Osteoblast (primary cell): ENCODE measurements at regions not wholly inside any gene's neighbourhood (a gene's known extent, or its start where the extent isn't known, plus 50 kb on each side); places are given as distances from the start of the nearest gene placed in this dataset.

ENCODE experiments used
- DNase-seq: peaks from one replicate; pipeline ENCODE4 v3.0.0; 2011; ENCODE audit warnings: low spot score, mixed read lengths; ENCODE audit not compliant: insufficient read length; ENCODE audit errors: missing footprints
- H2AFZ ChIP-seq: 2 replicates; pipeline ENCODE4 v1.6.0; 2011; ENCODE audit warnings: mild to moderate bottlenecking, low read length
- H3K27ac ChIP-seq: 2 replicates; pipeline ENCODE4 v1.5.1; 2011; ENCODE audit warnings: mild to moderate bottlenecking, low read depth, low read length, moderate library complexity
- H3K27me3 ChIP-seq: 2 replicates; pipeline ENCODE4 v1.6.0; 2012; ENCODE audit warnings: mild to moderate bottlenecking, control low read depth, inconsistent platforms, low read length, moderate library complexity; ENCODE audit not compliant: insufficient read depth
- H3K36me3 ChIP-seq: 2 replicates; pipeline ENCODE4 v1.5.1; 2011; ENCODE audit warnings: mild to moderate bottlenecking, low read length, control low read depth, moderate library complexity; ENCODE audit not compliant: insufficient read depth
- H3K4me1 ChIP-seq: 2 replicates; pipeline ENCODE4 v1.5.1; 2011; ENCODE audit warnings: mild to moderate bottlenecking, low read length, control low read depth, moderate library complexity; ENCODE audit not compliant: insufficient read depth
- H3K4me2 ChIP-seq: 2 replicates; pipeline ENCODE4 v1.6.0; 2011; ENCODE audit warnings: mild to moderate bottlenecking, low read length; ENCODE audit not compliant: insufficient read depth
- H3K4me3 ChIP-seq: fragments of 200-600 bp; sonication (generic); 3 replicates; pipeline ENCODE4 v1.5.1; 2012; ENCODE audit warnings: mild to moderate bottlenecking, low read length, inconsistent platforms; ENCODE audit not compliant: insufficient read depth
- H3K79me2 ChIP-seq: 2 replicates; pipeline ENCODE4 v1.6.0; 2012; ENCODE audit warnings: mild to moderate bottlenecking, low read length, control low read depth, inconsistent platforms; ENCODE audit not compliant: insufficient read depth
- H3K9me3 ChIP-seq: 2 replicates; pipeline ENCODE4 v1.5.1; 2011; ENCODE audit warnings: low read depth, low read length, control low read depth
- H4K20me1 ChIP-seq: 2 replicates; pipeline ENCODE4 v1.6.0; 2012; ENCODE audit warnings: mild to moderate bottlenecking, low read length, control low read depth; ENCODE audit not compliant: insufficient read depth
- CTCF ChIP-seq: IDR thresholded peaks from 2 replicates; pipeline ENCODE4 v1.5.1; 2011; ENCODE audit warnings: mild to moderate bottlenecking, low read depth, low read length, moderate library complexity; ENCODE audit errors: extremely low read depth

- no peak overlapping the region for H3K4me3 ChIP-seq
- H3K27me3 ChIP-seq = no peaks in the 10 kb centered on the region
- no peak overlapping the region for H3K4me2 ChIP-seq
- H4K20me1 ChIP-seq = no peaks in the 10 kb centered on the region
- no peaks in the 10 kb centered on the region for H3K9me3 ChIP-seq
- H2AFZ ChIP-seq = no peak overlapping the region
- no peak for TF ChIP-seq CTCF
- H3K79me2 ChIP-seq = no peaks in the 10 kb centered on the region
- no peaks in the 10 kb centered on the region for H3K36me3 ChIP-seq
- H3K4me1 ChIP-seq = no peaks in the 10 kb centered on the region
- no peak for DNase-seq
- no peak overlapping the region for H3K27ac ChIP-seq
Measured at GRCh38 chr22:33971561-33971961, 51.3 kb upstream of the LARGE1 start.

- no peak overlapping the region for H2AFZ ChIP-seq
- H3K4me3 ChIP-seq = no peak overlapping the region
- no peaks in the 10 kb centered on the region for H3K36me3 ChIP-seq
- no peaks in the 10 kb centered on the region for H3K4me1 ChIP-seq
- H3K9me3 ChIP-seq = no peaks in the 10 kb centered on the region
- no peak for TF ChIP-seq CTCF
- no peaks in the 10 kb centered on the region for H3K27me3 ChIP-seq
- H3K27ac ChIP-seq = no peak overlapping the region
- H3K79me2 ChIP-seq = no peaks in the 10 kb centered on the region
- no peak for DNase-seq
- no peak overlapping the region for H3K4me2 ChIP-seq
- no peaks in the 10 kb centered on the region for H4K20me1 ChIP-seq
Measured at GRCh38 chr22:33975841-33976240, 55.6 kb upstream of the LARGE1 start.

- DNase-seq = no peak
- Histone ChIP-seq H3K4me1 (no peaks in the 10 kb centered on the region), H3K4me2 (no peak overlapping the region), H3K27ac (no peak overlapping the region), H3K79me2 (no peaks in the 10 kb centered on the region), H3K9me3 (no peaks in the 10 kb centered on the region), H2AFZ (no peak overlapping the region), H4K20me1 (no peaks in the 10 kb centered on the region), H3K27me3 (no peaks in the 10 kb centered on the region), H3K36me3 (no peaks in the 10 kb centered on the region), H3K4me3 (no peak overlapping the region)
- no peak for TF ChIP-seq CTCF
Measured at GRCh38 chr22:33983558-33983957, 63.3 kb upstream of the LARGE1 start.

GRCh38 chr22:33984211-33984610 lies 63.9 kb upstream of the LARGE1 start:
- no peaks in the 10 kb centered on the region for H3K27me3 ChIP-seq
- no peak overlapping the region for H2AFZ ChIP-seq
- no peak overlapping the region for H3K27ac ChIP-seq
- no peak for TF ChIP-seq CTCF
- H3K9me3 ChIP-seq = no peaks in the 10 kb centered on the region
- H3K4me3 ChIP-seq = no peak overlapping the region
- H3K79me2 ChIP-seq = no peaks in the 10 kb centered on the region
- H3K4me2 ChIP-seq = no peak overlapping the region
- no peaks in the 10 kb centered on the region for H4K20me1 ChIP-seq
- H3K36me3 ChIP-seq = no peaks in the 10 kb centered on the region
- no peak for DNase-seq
- H3K4me1 ChIP-seq = no peaks in the 10 kb centered on the region
